ENCODE measurements at regions not wholly inside any gene's neighbourhood (a gene's known extent, or its start where the extent isn't known, plus 50 kb on each side); places are given as distances from the start of the nearest gene placed in this dataset.

GRCh38 chr13:106090001-106090400 is 445.5 kb downstream of the EFNB2 start:
- WGBS, 2 experiments (ENCODE audit: extremely low coverage in 1 of 2, insufficient coverage in 1 of 2, insufficient read length in 1 of 2, insufficient replicate concordance in 2 of 2, low coverage in 1 of 2, low lambda C conversion rate in 2 of 2, missing lambda C conversion rate in 1 of 2), result 90% methylated on average over 2 of the region's 2 CpGs; no CpG with 5 or more reads in 1 of the 2 experiments
- Histone ChIP-seq H3K14ac (ENCODE audit: insufficient read length) (no peak overlapping the region), H3K4me1 (replicated peaks in 1 of 4; ENCODE audit: control insufficient read depth in 3 of 4, insufficient read depth in 4 of 4, low read length in 3 of 4) (no peaks in the 10 kb centered on the region; a peak in 1 of 7 replicates), H2BK12ac (ENCODE audit: low read depth, low read length) (no peak overlapping the region), H3K79me1 (ENCODE audit: low read depth, low read length) (no peaks in the 10 kb centered on the region), H2BK5ac (ENCODE audit: low read depth, low read length) (no peak overlapping the region), H4K91ac (replicated peaks; ENCODE audit: insufficient read length, low read length) (no peak overlapping the region), H3K9me3 (ENCODE audit: insufficient read depth in 2 of 2, low read depth in 1 of 2, low read length in 1 of 2) (no peaks in the 10 kb centered on the region), H2AFZ (ENCODE audit: low read length) (no peak overlapping the region), H3K4me2 (ENCODE audit: insufficient read depth in 1 of 2, low read depth in 2 of 2, low read length in 2 of 2) (no peak overlapping the region), H4K20me1 (replicated peaks in 1 of 2; ENCODE audit: control insufficient read depth in 1 of 2, insufficient read depth in 2 of 2, low read length in 2 of 2) (no peaks in the 10 kb centered on the region), H3K27ac (ENCODE audit: low read depth, low read length) (no peak overlapping the region), H2AK5ac (ENCODE audit: low read depth, low read length) (no peak overlapping the region), H3K18ac (ENCODE audit: extremely low read depth, low read length) (no peak overlapping the region), H3K56ac (replicated peaks; ENCODE audit: insufficient read length, low read depth, low read length) (no peak overlapping the region), H3K9ac (replicated peaks in 1 of 4; ENCODE audit: extremely low read depth in 1 of 4, low read depth in 3 of 4, low read length in 3 of 4) (no peak overlapping the region), H3K23ac (ENCODE audit: insufficient read length) (no peak overlapping the region), H4K5ac (ENCODE audit: insufficient read length, low read depth, low read length) (no peak overlapping the region), H2BK120ac (replicated peaks; ENCODE audit: low read depth, low read length) (no peak overlapping the region), H3K27me3 (replicated peaks in 1 of 4; ENCODE audit: control insufficient read depth in 3 of 4, extremely low read depth in 1 of 4, insufficient read depth in 3 of 4, low read length in 3 of 4) (no peaks in the 10 kb centered on the region), H3K36me3 (ENCODE audit: control insufficient read depth in 2 of 4, insufficient read depth in 4 of 4, low read length in 3 of 4) (no peaks in the 10 kb centered on the region), H3K23me2 (ENCODE audit: low read depth, low read length) (no peaks in the 10 kb centered on the region), H2BK20ac (ENCODE audit: low read length) (no peak overlapping the region), H3K4ac (replicated peaks; ENCODE audit: insufficient read length, low read depth, low read length) (no peak overlapping the region), H2BK15ac (ENCODE audit: low read length) (no peak overlapping the region), H3K79me2 (ENCODE audit: control insufficient read depth in 1 of 2, insufficient read depth in 2 of 2, low read length in 2 of 2) (no peaks in the 10 kb centered on the region), H4K8ac (ENCODE audit: extremely low read depth, insufficient read depth, low read length) (no peak overlapping the region), H3K4me3 (ENCODE audit: extremely low read depth in 1 of 4, insufficient read depth in 2 of 4, low read depth in 3 of 4, low read length in 4 of 4) (no peak overlapping the region)
- POLR2A ChIA-PET (ENCODE audit: partially characterized antibody), result no interaction called here
- DNase-seq (ENCODE audit: low read depth in 1 of 2, low spot score in 2 of 2) (no peak), FAIRE-seq (no peak)
- CTCF ChIA-PET (ENCODE audit: partially characterized antibody), result interaction anchor here (1.2 to 1.5 kb wide), 2 partner anchors 9 to 443 kb away, joined by 3 to 4 read pairs; no protein-coding TSS in a partner anchor
- no peak for TF ChIP-seq SUZ12 (IDR thresholded peaks at IDR 0.05; ENCODE audit: low read length)
- TF ChIP-seq YY1 (IDR thresholded peaks at IDR 0.05; ENCODE audit: low read depth, low read length), result no peak
- TF ChIP-seq MAX (IDR thresholded peaks at IDR 0.05), result no peak
- no peak for TF ChIP-seq RXRA (IDR thresholded peaks at IDR 0.05; ENCODE audit: insufficient read depth, low read depth, low read length)
- TF ChIP-seq ATF2 (IDR thresholded peaks at IDR 0.05; ENCODE audit: low read length), result no peak
- TF ChIP-seq JUND (IDR thresholded peaks at IDR 0.05; ENCODE audit: low read length), result no peak
- no peak for TF ChIP-seq PHF8 (conservative IDR thresholded peaks at IDR 0.05; ENCODE audit: low read depth, low read length)
- no peak for TF ChIP-seq GABPA (IDR thresholded peaks at IDR 0.05; ENCODE audit: borderline replicate concordance, insufficient read depth, low read length)
- TF ChIP-seq POLR2A (IDR thresholded peaks at IDR 0.05; ENCODE audit: control extremely low read depth in 1 of 2, low read depth in 2 of 2, low read length in 2 of 2), result no peak
- no peak for TF ChIP-seq TAF7 (optimal IDR thresholded peaks at IDR 0.05; ENCODE audit: borderline replicate concordance, low read depth, low read length)
- TF ChIP-seq RNF2 (IDR thresholded peaks at IDR 0.05; ENCODE audit: borderline replicate concordance, low read depth, low read length, missing control alignments, poor library complexity, severe bottlenecking), result no peak
- no peak for TF ChIP-seq ZNF274 (IDR thresholded peaks at IDR 0.05; ENCODE audit: borderline replicate concordance, extremely low read depth, low read length)
- no peak for TF ChIP-seq NRF1 (IDR thresholded peaks at IDR 0.05; ENCODE audit: low read depth, low read length)
